HFFc6 (cell line): ENCODE measurements at regions not wholly inside any gene's neighbourhood (a gene's known extent, or its start where the extent isn't known, plus 50 kb on each side); places are given as distances from the start of the nearest gene placed in this dataset.

ENCODE experiments used
- DNase-seq: peaks from one replicate; pipeline ENCODE4 v3.0.0-alpha.2; 2018
- H3K27ac Mint-ChIP-seq: 2 replicates; pipeline ENCODE4 v1.8.0; 2020; ENCODE audit warnings: mild to moderate bottlenecking, mixed read lengths
- H3K27me3 Mint-ChIP-seq: 2 replicates; pipeline ENCODE4 v1.8.0; 2021; ENCODE audit warnings: mild to moderate bottlenecking, moderate library complexity, mixed read lengths; ENCODE audit not compliant: insufficient read depth
- H3K36me3 Mint-ChIP-seq: 2 replicates; pipeline ENCODE4 v1.8.0; 2021; ENCODE audit warnings: low read depth, mixed read lengths
- H3K4me1 Mint-ChIP-seq: 2 replicates; pipeline ENCODE4 v1.8.0; 2020; ENCODE audit warnings: low read depth, mixed read lengths
- H3K4me3 Mint-ChIP-seq: 2 replicates; pipeline ENCODE4 v1.8.0; 2020; ENCODE audit warnings: mild to moderate bottlenecking, moderate library complexity, mixed read lengths
- H3K9me3 Mint-ChIP-seq: 2 replicates; pipeline ENCODE4 v1.8.0; 2020; ENCODE audit warnings: mild to moderate bottlenecking, mixed read lengths
- CTCF ChIP-seq: fragments of 200-600 bp; sonication (generic); IDR thresholded peaks from 2 replicates; pipeline ENCODE4 v1.5.0; 2021; ENCODE audit warnings: antibody characterized with exemption, mild to moderate bottlenecking

- TF ChIP-seq CTCF = no peak
- H3K9me3 Mint-ChIP-seq = peaks cover 16% of the 10 kb centered on the region; the same call in 1 of the 2 replicates
- DNase-seq = no peak
- H3K27ac Mint-ChIP-seq = no peak overlapping the region
- H3K36me3 Mint-ChIP-seq = no peaks in the 10 kb centered on the region
- peaks cover 13% of the 10 kb centered on the region for H3K4me1 Mint-ChIP-seq
- H3K4me3 Mint-ChIP-seq = no peak overlapping the region
- H3K27me3 Mint-ChIP-seq = peaks cover 11% of the 10 kb centered on the region
Observed at GRCh38 chr6:138716013-138716412, 57.6 kb upstream of the CCDC28A start.

GRCh38 chr6:138716971-138717665 is 56.5 kb upstream of the CCDC28A start:
- Mint-ChIP-seq H3K9me3 (peaks cover 12% of the 10 kb centered on the region; the same call in 1 of the 2 replicates), H3K36me3 (no peaks in the 10 kb centered on the region), H3K27ac (no peak overlapping the region), H3K4me3 (no peak overlapping the region), H3K4me1 (peaks cover 14% of the 10 kb centered on the region), H3K27me3 (peaks cover 8% of the 10 kb centered on the region; the same call in 1 of the 2 replicates)
- TF ChIP-seq CTCF = no peak
- no peak for DNase-seq

- no peak overlapping the region for H3K27ac Mint-ChIP-seq
- H3K4me3 Mint-ChIP-seq = no peak overlapping the region
- peaks cover 8% of the 10 kb centered on the region; the same call in 1 of the 2 replicates for H3K27me3 Mint-ChIP-seq
- TF ChIP-seq CTCF = no peak
- peaks cover 6% of the 10 kb centered on the region; the same call in 1 of the 2 replicates for H3K9me3 Mint-ChIP-seq
- H3K36me3 Mint-ChIP-seq = no peaks in the 10 kb centered on the region
- H3K4me1 Mint-ChIP-seq = peaks cover 33% of the 10 kb centered on the region
- peak; percentile 12 for DNase-seq
Observed at GRCh38 chr6:138719011-138719635, 54.4 kb upstream of the CCDC28A start.

- Mint-ChIP-seq H3K4me1 (peaks cover 33% of the 10 kb centered on the region), H3K4me3 (no peak overlapping the region), H3K27ac (no peak overlapping the region), H3K27me3 (peaks cover 7% of the 10 kb centered on the region; the same call in 1 of the 2 replicates), H3K36me3 (no peaks in the 10 kb centered on the region), H3K9me3 (no peaks in the 10 kb centered on the region; the same call in 1 of the 2 replicates)
- no peak for TF ChIP-seq CTCF
- DNase-seq = no peak
Observed at GRCh38 chr6:138719744-138720143, 53.8 kb upstream of the CCDC28A start.

GRCh38 chr6:138722425-138723371 is 50.9 kb upstream of the CCDC28A start:
- Mint-ChIP-seq H3K27me3 (peaks cover 2% of the 10 kb centered on the region), H3K4me3 (no peak overlapping the region; the same call in 1 of the 2 replicates), H3K9me3 (no peaks in the 10 kb centered on the region), H3K36me3 (no peaks in the 10 kb centered on the region), H3K4me1 (peaks cover 46% of the 10 kb centered on the region), H3K27ac (peak overlapping the region; percentile 62)
- peak; percentile 87 for DNase-seq
- no peak for TF ChIP-seq CTCF
